NCI-H1694 treated with DMSO at 0.1 percent for 48 hours (cell line): ENCODE measurements at regions not wholly inside any gene's neighbourhood (a gene's known extent, or its start where the extent isn't known, plus 50 kb on each side); places are given as distances from the start of the nearest gene placed in this dataset.

Source experiments
- DNase-seq: peaks from one replicate; lab custom pipeline; 2025; lab: John Stamatoyannopoulos, UW

- DNase-seq: peak; percentile 75
These were observed 83.9 kb downstream of the CXCL12 start for GRCh38 chr10:44300666-44301649.

- no peak for DNase-seq
These were observed 86.2 kb downstream of the CXCL12 start for GRCh38 chr10:44298713-44299112.

GRCh38 chr10:44297963-44298362, 86.9 kb downstream of the CXCL12 start:
- no peak for DNase-seq

- no peak for DNase-seq
These were observed 89.2 kb downstream of the CXCL12 start for GRCh38 chr10:44295644-44296241.

GRCh38 chr10:44294726-44295412, 90.0 kb downstream of the CXCL12 start:
- no peak for DNase-seq

- DNase-seq: no peak
These were observed 91.1 kb downstream of the CXCL12 start for GRCh38 chr10:44293842-44294241.

- no peak for DNase-seq
These were observed 91.6 kb downstream of the CXCL12 start for GRCh38 chr10:44293306-44293778.

GRCh38 chr10:44292390-44293002, 92.4 kb downstream of the CXCL12 start:
- DNase-seq: no peak

- no peak for DNase-seq
These were observed 93.8 kb downstream of the CXCL12 start for GRCh38 chr10:44291091-44291490.

- no peak for DNase-seq
These were observed 95.8 kb downstream of the CXCL12 start for GRCh38 chr10:44289125-44289524.

- no peak for DNase-seq
These were observed 97.5 kb downstream of the CXCL12 start for GRCh38 chr10:44287408-44287807.

GRCh38 chr10:44284198-44285084, 100.5 kb downstream of the CXCL12 start:
- DNase-seq: no peak

- no peak for DNase-seq
These were observed 102.1 kb downstream of the CXCL12 start for GRCh38 chr10:44282626-44283300.

GRCh38 chr10:44281662-44282061, 103.2 kb downstream of the CXCL12 start:
- no peak for DNase-seq

GRCh38 chr10:44281089-44281613, 103.7 kb downstream of the CXCL12 start:
- DNase-seq: no peak

- no peak for DNase-seq
These were observed 104.5 kb downstream of the CXCL12 start for GRCh38 chr10:44280226-44281014.

- no peak for DNase-seq
These were observed 105.3 kb downstream of the CXCL12 start for GRCh38 chr10:44279426-44280126.

- no peak for DNase-seq
These were observed 106.0 kb downstream of the CXCL12 start for GRCh38 chr10:44278837-44279324.
